Left cardiac atrium (tissue), 4 donors: ENCODE measurements at regions not wholly inside any gene's neighbourhood (a gene's known extent, or its start where the extent isn't known, plus 50 kb on each side); places are given as distances from the start of the nearest gene placed in this dataset.
"Not testable (repeated sequence)": the region's sequence is repeated elsewhere in the genome, so short reads cannot be mapped to it uniquely, and the experiment has no call there.

Source experiments
- ATAC-seq, 2 donors: fragments of 200-7000 bp; cut with Tn5 transposase; one replicate each; pipeline ENCODE4 v1.9.1; 2020; ENCODE audit warnings: mild to moderate bottlenecking in 2 of 2, moderate library complexity in 2 of 2
- DNase-seq: peaks from one replicate; pipeline ENCODE4 v3.0.0-alpha.2; 2020
- intact Hi-C, 2 donors: fragments of 100-400 bp; cut with DNase I; formaldehyde crosslinking; loops; one replicate each; pipeline versions ENCODE4 v1.14.1 to v1.15.1; 2022 to 2023
- donor health status: DM: no; HTN: yes; CAD: no.
- donor health status: DM: no; HTN: yes; CAD: no; lungs with severe emphysema.
- donor health status: DM: yes; HTN: yes; CAD: no.
- donor health status: Dilated cardiomyopathy.

- ATAC-seq, intact Hi-C loops, DNase-seq: not testable (repeated sequence)
Observed at GRCh38 chr15:30742796-30743195, 116.9 kb downstream of the ARHGAP11B start.

GRCh38 chr15:30749048-30749447 is 123.1 kb downstream of the ARHGAP11B start:
- DNase-seq, intact Hi-C loops, ATAC-seq: not testable (repeated sequence)

GRCh38 chr15:30755036-30755687 is 129.2 kb downstream of the ARHGAP11B start:
- ATAC-seq, result peak; percentile 79 to 82
- intact Hi-C loops, result not testable (repeated sequence)
- peak; percentile 53 for DNase-seq

- DNase-seq, ATAC-seq, intact Hi-C loops: not testable (repeated sequence)
Observed at GRCh38 chr15:30760633-30761032, 134.7 kb downstream of the ARHGAP11B start.

DNA sequence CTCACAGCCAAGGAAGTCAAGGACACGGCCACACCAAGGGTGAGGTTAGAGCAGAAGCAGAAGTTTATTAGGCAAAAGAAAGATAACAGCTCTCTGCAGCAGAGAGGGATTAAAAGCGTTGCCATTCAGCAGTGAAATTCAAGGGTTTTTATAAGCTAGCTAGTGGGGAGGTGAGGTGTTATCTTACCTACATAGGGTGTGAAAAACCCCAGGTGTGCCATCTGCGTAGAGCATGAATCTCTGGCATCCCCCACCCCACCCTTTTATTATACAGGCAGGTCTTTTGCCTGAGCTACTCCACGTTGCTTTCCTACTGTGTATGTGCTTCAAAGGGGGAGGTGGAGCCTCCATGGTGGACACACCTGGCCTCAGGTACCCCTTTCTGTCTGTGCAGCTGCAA is 135.4 kb downstream of the ARHGAP11B start:
- DNase-seq, ATAC-seq, intact Hi-C loops: not testable (repeated sequence)

DNA sequence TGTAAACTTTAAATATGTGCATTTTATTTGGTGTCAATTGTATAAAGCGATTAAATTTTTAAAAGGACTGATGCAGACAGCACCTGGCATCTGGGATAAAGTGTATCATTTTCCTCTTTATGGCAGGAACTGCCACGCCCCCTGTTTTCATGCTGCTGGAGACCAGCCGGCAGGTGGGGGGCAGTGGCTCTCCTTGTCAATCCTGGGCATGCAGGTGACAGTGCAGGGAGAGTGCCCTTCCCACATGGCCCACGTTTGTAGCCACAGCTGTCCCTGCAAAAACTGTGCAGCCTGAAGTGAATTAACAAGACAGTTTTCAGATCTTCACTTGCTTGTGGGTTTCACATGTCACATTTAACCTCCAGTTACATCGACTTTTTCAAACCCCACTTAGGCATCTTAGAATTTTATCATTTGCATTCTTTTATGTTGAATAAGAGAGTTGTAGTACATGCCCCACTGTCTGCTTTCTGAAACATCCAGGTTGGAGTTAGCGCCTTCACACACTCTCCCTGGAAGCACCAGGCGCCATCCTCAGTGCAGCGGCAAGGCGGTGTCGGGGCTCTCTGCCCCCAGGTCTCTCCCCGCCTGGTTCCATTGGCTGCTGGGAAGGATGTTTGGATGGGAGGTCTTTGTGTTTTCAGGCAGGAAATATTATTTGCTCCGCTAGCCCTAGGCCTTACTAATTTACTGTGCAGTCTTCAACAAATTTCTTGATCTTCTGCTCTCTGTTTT is 134.2 kb upstream of the FAN1 start:
- DNase-seq, intact Hi-C loops, ATAC-seq: not testable (repeated sequence)

- ATAC-seq (no peak), DNase-seq (no peak)
- intact Hi-C loops, result no loop called here
Observed at GRCh38 chr15:30770759-30771158, 133.0 kb upstream of the FAN1 start.

GRCh38 chr15:30783019-30783418 is 120.7 kb upstream of the FAN1 start:
- ATAC-seq (no peak), DNase-seq (no peak)
- intact Hi-C loops, result no loop called here

DNA sequence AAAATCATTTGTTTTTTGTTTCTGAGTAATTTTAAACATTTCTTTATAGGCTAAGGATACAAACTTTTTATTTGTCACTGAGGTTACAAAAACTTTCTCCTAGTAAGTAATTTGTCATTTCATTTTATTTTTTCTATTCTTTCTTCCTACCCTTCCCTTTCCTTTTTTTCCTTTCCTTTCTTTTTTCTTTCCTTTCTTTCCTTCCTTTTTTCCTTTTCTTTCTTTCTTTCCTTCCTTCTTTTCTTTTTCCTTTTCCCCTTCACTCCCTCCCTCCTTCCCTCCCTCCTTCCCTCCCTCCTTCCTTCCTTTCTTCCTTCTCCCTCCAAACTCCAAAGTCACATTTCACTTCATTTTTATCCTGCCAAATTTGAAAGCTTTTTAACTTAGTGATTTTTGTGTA is 115.1 kb upstream of the FAN1 start:
- intact Hi-C loops, result no loop called here
- ATAC-seq (no peak), DNase-seq (no peak)

GRCh38 chr15:30791239-30792175 is 112.2 kb upstream of the FAN1 start:
- DNase-seq (no peak), ATAC-seq (no peak)
- intact Hi-C loops, result loop anchor here in 1 of 2 donors (10.0 kb wide), 1 partner anchor 333 kb away; no protein-coding TSS in a partner anchor

DNA sequence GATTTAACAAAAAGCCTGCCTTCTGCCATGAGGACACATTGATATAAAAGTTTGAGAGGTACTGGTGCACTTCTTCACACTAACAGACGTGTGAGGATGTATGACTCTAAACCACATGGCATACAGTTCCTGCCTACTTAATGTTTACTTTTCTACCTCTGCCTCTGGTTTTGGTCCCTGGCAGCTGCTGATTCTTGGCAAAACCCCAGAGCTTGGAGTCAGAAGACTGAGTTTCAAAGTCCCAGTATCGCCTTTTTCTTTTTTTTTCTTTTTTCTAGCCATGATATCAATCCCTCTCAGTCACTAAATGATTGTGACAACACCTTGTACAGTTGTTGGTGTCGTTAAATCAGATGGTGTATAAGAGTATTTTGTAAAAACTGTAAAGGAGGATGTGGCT is 110.9 kb upstream of the FAN1 start:
- intact Hi-C loops, result loop anchor here in 1 of 2 donors (10.0 kb wide), 1 partner anchor 332 kb away; no protein-coding TSS in a partner anchor
- not testable (repeated sequence) for DNase-seq, ATAC-seq

- ATAC-seq, result no peak
- no peak for DNase-seq
- intact Hi-C loops, result loop anchor here in 1 of 2 donors (10.0 kb wide), 1 partner anchor 330 kb away; no protein-coding TSS in a partner anchor
Observed at GRCh38 chr15:30794388-30794787, 109.3 kb upstream of the FAN1 start.

DNA sequence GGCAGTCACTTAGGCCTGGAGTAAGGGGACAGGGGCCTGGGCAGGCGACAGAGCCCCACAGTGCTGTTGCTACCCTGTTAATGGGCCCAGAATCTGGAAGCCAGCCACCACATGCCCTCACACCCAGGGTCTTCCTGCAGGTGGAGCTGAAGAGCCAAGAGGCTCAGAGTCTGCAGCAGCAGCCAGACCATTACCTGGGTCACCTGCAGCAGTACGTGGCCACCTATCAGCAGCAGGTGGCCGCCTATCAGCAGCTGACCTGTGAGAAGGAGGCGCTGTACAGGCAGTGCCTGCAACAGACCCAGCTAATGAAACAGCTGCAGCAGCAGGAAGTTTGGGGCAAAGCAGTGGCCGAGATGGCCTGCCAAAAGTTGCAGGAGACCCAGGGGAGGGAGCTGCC is 104.2 kb upstream of the FAN1 start:
- ATAC-seq, DNase-seq: not testable (repeated sequence)
- intact Hi-C loops, result loop anchor here in 1 of 2 donors (10.0 kb wide), 1 partner anchor 325 kb away; no protein-coding TSS in a partner anchor

DNA sequence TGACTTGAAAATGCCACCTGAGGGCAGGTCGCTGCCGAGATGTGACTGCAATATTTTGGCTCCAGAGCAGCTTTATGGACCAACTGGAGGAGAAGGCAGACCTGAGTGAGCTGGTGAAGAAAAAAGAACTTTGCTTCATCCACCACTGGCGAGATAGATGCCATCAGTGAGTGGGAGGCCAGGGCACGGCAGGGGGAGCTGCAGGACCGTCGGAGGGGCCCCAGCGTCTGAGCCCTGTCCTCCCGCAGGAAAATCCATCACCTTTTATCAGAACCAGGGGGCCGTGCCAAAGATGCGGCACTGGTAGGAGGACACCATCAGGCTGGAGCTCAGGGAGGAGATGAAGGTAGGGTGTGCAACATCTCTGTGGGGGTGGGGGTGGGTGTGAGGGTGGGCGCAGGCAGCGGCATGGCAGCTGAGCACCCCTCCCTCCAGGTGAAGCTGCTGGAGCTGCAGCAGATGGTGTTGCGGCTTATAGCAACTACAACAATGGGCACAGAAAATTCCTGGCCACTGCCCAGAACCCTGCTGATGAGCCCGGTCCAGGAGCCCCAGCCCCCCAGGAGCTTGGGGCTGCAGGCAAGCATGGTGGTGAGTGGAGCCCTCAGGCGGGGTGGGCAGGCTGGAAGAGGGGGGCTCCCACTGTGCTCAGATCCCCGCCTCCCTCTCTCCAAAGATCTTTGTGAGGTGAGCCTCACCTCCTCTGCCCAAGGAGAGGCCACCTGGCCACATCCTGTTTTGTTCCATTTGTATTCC is 102.4 kb upstream of the FAN1 start:
- intact Hi-C loops, ATAC-seq, DNase-seq: not testable (repeated sequence)

DNA sequence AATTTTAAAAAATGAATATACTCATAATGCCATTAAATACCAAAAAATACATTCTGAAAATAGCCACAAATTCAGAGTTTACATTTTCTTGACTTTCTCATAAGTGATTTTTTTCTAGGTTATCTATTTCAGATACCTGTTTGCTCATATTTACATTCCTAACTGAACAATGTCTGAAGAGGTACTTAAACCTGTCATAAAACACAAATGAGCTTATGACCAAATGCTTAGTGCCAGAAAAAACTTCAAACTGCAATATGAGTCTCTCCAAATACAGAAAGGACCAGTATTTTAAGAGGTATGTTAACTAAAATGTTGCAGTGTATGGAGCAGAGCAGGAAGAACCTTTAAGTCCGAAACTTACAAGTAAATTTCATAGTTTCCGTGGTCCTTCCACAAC is 101.7 kb upstream of the FAN1 start:
- DNase-seq, ATAC-seq, intact Hi-C loops: not testable (repeated sequence)

DNA sequence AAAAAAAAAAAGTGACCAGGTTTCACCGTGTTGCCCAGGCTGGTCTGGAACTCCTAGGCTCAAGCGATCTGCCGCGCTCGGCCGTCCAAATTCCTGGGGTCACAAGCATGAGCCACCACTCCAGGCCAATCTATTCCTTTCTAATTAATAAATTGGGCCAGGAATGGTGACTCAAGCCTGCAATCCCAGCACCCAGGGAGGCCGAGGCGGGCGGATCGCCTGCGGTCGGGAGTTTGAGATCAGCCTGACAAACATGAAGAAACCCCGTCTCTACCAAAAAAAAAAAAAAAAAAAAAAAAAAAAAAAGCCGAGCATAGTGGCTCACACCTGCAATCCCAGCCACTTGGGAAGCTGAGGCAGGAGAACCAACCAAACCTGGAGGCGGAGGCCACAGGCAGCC is 100.0 kb upstream of the FAN1 start:
- ATAC-seq, DNase-seq: not testable (repeated sequence)

DNA sequence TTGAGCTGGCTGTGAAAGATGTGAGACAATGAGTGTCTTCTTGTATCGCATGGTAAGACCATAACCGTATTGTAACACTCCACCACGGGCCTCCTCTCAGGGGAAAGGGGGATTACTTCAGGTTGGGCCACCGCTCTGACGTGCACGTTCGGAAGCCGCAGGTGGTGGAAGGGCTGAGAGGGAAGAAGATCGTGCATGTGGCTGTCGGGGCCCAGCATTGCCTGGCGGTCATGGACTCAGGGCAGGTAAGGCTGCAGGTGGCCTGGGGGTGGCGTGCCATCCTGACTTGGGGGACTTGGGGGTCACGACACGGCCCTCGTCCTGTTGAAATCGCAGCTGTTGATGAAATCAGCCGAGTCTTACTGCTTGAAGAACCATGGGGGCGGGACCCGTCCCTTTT is 87.3 kb upstream of the FAN1 start:
- no peak for ATAC-seq
- DNase-seq, result no peak
- intact Hi-C loops, result no loop called here

More for the DNA sequence above, 100.0 kb upstream of the FAN1 start:
- intact Hi-C loops, result not testable (repeated sequence)

DNA sequence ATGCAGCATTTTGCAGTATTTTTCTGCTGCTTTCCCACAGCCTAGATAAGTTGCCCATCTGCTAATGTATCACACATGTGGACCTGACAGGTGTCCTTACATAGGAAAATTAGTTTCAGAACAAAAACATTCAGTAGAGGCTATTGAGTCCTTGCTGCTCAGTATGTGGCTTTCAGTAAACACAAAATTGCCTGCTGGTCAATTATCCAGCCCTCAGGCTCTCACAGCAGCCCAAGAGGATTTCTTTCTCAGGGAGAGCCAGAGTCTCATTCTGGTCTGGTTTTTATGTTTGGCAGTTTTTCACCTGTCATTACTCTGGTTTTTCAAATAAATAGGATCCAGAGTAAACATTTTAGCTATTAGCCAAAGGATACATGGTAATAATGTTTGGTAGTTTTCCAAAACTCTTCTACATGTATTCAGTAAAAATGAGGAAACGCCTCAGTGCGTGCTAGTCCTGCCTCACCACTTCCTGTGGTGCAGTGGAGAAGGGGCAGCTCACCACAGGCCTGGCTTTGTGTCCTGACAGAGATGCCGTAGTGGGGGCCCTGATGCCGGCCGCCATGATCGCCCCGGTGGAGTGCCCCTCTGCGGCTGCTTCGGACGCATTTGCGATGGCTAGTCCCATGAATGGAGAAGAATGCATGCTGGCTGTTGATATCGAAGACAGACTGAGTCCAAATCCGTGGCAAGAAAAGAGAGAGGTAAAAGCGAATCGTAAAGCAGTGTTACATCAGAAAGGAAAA is 80.5 kb upstream of the FAN1 start:
- intact Hi-C loops, ATAC-seq, DNase-seq: not testable (repeated sequence)
